Esophagus muscularis mucosa (tissue), 4 donors: ENCODE measurements at regions not wholly inside any gene's neighbourhood (a gene's known extent, or its start where the extent isn't known, plus 50 kb on each side); places are given as distances from the start of the nearest gene placed in this dataset.

Source experiments
- DNase-seq: peaks from one replicate; pipeline ENCODE4 v3.0.0-alpha.2; 2017; ENCODE audit errors: extremely low spot score
- H3K27ac ChIP-seq, 4 donors: fragments of 200-600 bp; sonication (generic); replicated peaks in 1 of 4; 1 replicate in 3 of 4; 2 replicates in 1 of 4; pipeline ENCODE4 v1.5.1; 2016 to 2019; ENCODE audit warnings: mild to moderate bottlenecking in 1 of 4
- H3K27me3 ChIP-seq, 4 donors: fragments of 200-600 bp; sonication (generic); one replicate each; pipeline versions ENCODE4 v1.5.1 to v1.6.0; 2016 to 2019
- H3K36me3 ChIP-seq, 4 donors: fragments of 200-600 bp; sonication (generic); one replicate each; pipeline ENCODE4 v1.5.1; 2016 to 2019
- H3K4me1 ChIP-seq, 4 donors: fragments of 200-600 bp; sonication (generic); one replicate each; pipeline ENCODE4 v1.5.1; 2016 to 2019
- H3K4me3 ChIP-seq, 4 donors: fragments of 200-600 bp; sonication (generic); 1 replicate in 2 of 4; 2 replicates in 2 of 4; pipeline ENCODE4 v1.5.1; 2016 to 2019; ENCODE audit warnings: mild to moderate bottlenecking in 4 of 4, moderate library complexity in 1 of 4
- H3K9me3 ChIP-seq, 4 donors: fragments of 200-600 bp; sonication (generic); 1 replicate in 3 of 4; 2 replicates in 1 of 4; pipeline ENCODE4 v1.5.1; 2016 to 2019
- CTCF ChIP-seq, 3 experiments: fragments of 200-600 bp in 2 of 3; fragments of 450-650 bp in 1 of 3; sonication (generic) in 2 of 3; IDR thresholded peaks; one replicate each; pipeline ENCODE4 v1.5.1; 2017 to 2019; ENCODE audit warnings: antibody characterized with exemption in 3 of 3, mild to moderate bottlenecking in 2 of 3, moderate library complexity in 1 of 3
- EP300 ChIP-seq: sonication (generic); formaldehyde crosslinking; IDR thresholded peaks from one replicate; pipeline ENCODE4 v1.6.1; 2017; ENCODE audit warnings: antibody characterized with exemption
- POLR2A ChIP-seq: fragments of 450-650 bp; IDR thresholded peaks from one replicate; pipeline ENCODE4 v1.6.1; 2017; ENCODE audit warnings: antibody characterized with exemption, moderate library complexity, mild to moderate bottlenecking, low read depth
- POLR2AphosphoS5 ChIP-seq, 2 donors: sonication (generic); formaldehyde crosslinking; IDR thresholded peaks; one replicate each; pipeline ENCODE4 v1.6.1; 2017; ENCODE audit warnings: antibody characterized with exemption in 2 of 2
- WGBS: methylation state at CpG from one replicate; pipeline ENCODE4 v1.1.5; 2018; 5-methylcytosine and 5-hydroxymethylcytosine counted together
- intact Hi-C: fragments of 100-400 bp; cut with DNase I; formaldehyde crosslinking; loops from one replicate; pipeline ENCODE4 v1.15.1; 2023

DNA sequence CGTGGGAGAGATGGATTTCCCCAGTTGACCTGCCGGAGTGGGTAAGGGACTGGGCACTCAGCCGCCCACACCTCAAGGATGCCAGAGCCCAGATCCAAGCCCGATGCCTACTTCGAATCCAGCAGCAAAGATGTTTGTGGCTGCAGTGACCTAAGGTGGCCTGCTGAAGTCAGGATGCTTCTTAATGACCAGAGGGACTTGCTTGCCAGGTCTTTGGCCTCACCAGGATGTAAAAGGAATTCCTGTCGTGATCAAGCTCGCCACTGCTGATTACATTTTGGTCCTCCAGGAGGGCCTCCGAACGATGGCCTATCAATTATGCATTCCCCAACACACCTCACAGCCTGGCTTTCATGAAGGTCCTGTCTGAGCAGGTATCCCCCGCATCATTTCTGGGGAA lies 349.5 kb upstream of the ZMIZ1 start:
- intact Hi-C loops: no loop called here
- H3K27me3 ChIP-seq: no peaks in the 10 kb centered on the region
- peaks cover 7 to 22% (median 20%) of the 10 kb centered on the region in 4 donors for H3K4me1 ChIP-seq
- H3K36me3 ChIP-seq: no peaks in the 10 kb centered on the region
- TF ChIP-seq POLR2A: no peak
- TF ChIP-seq EP300: no peak
- no peak for TF ChIP-seq POLR2AphosphoS5 (IDR thresholded peaks at IDR 0.05)
- no peak for TF ChIP-seq CTCF (IDR thresholded peaks at IDR 0.05)
- WGBS: 91% methylated on average over 10 of the region's 10 CpGs
- no peaks in the 10 kb centered on the region for H3K9me3 ChIP-seq
- H3K4me3 ChIP-seq: no peak overlapping the region
- no peak overlapping the region for H3K27ac ChIP-seq
- DNase-seq: no peak

DNA sequence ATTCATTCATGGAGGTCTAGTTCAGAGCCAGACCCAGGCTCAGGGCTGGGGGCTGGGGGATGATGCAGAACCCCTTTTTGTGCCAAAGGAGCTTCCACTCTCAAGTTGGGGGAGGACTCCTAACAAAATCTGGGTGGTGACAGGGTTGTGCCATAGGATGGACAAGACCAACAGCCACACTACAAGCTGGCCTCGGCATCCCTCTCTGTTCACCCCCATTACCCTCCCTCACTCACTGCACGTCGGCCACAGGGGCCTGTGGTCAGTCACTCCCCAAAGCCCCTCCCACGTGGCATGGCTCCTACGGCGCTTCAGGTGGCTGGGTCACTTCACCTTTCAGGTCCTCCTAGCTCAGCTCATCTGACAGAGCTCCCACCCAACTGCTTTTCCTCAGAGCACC lies 348.7 kb upstream of the ZMIZ1 start:
- intact Hi-C loops: no loop called here
- no peak for TF ChIP-seq POLR2A
- no peak for TF ChIP-seq EP300
- TF ChIP-seq POLR2AphosphoS5 (IDR thresholded peaks at IDR 0.05): no peak
- no peaks in the 10 kb centered on the region for H3K27me3 ChIP-seq
- WGBS: 93% methylated on average over 6 of the region's 6 CpGs
- H3K27ac ChIP-seq: no peak overlapping the region
- H3K36me3 ChIP-seq: no peaks in the 10 kb centered on the region
- H3K4me1 ChIP-seq: peaks cover 7 to 22% (median 20%) of the 10 kb centered on the region in 4 donors
- no peak for DNase-seq
- no peaks in the 10 kb centered on the region for H3K9me3 ChIP-seq
- H3K4me3 ChIP-seq: no peak overlapping the region

- Histone ChIP-seq H3K36me3 (no peaks in the 10 kb centered on the region), H3K4me1 (peaks cover 7 to 22% (median 20%) of the 10 kb centered on the region in 4 donors), H3K27me3 (no peaks in the 10 kb centered on the region), H3K27ac (no peak overlapping the region), H3K9me3 (no peaks in the 10 kb centered on the region), H3K4me3 (no peak overlapping the region)
- WGBS: 86% methylated on average over 1 of the region's 1 CpG
- DNase-seq: no peak
- intact Hi-C loops: no loop called here
- no peak for TF ChIP-seq POLR2A
- no peak for TF ChIP-seq EP300
- no peak for TF ChIP-seq CTCF (IDR thresholded peaks at IDR 0.05)
- TF ChIP-seq POLR2AphosphoS5 (IDR thresholded peaks at IDR 0.05): no peak
These were observed 347.5 kb upstream of the ZMIZ1 start for GRCh38 chr10:78721231-78721630.

DNA sequence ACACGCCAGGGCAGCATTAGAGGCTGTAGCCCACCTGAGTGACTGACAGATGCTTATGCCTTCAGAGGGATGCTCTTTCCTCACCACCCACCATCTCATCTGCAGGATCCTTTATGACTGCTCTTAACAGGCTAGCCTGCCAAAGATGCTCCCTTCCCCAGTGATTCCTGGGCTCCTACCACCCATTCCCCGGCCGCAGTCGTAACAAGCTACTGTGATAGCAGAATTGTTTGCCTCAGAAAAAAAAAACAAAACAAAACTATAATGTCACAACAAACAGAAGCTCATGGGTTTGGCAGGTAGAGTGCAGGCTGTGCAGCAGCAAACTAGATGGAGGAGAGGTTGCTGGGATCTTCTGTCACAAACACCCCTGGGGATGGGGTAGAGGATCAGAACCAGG lies 343.9 kb upstream of the ZMIZ1 start:
- Histone ChIP-seq H3K27ac (no peak overlapping the region), H3K9me3 (no peaks in the 10 kb centered on the region), H3K36me3 (no peaks in the 10 kb centered on the region), H3K27me3 (no peaks in the 10 kb centered on the region), H3K4me1 (peaks cover 10 to 17% (median 14%) of the 10 kb centered on the region in 4 donors), H3K4me3 (no peak overlapping the region)
- 95% methylated on average over 4 of the region's 4 CpGs for WGBS
- TF ChIP-seq POLR2A (no peak), EP300 (no peak), CTCF (IDR thresholded peaks at IDR 0.05) (no peak), POLR2AphosphoS5 (IDR thresholded peaks at IDR 0.05) (no peak)
- no peak for DNase-seq
- intact Hi-C loops: no loop called here

DNA sequence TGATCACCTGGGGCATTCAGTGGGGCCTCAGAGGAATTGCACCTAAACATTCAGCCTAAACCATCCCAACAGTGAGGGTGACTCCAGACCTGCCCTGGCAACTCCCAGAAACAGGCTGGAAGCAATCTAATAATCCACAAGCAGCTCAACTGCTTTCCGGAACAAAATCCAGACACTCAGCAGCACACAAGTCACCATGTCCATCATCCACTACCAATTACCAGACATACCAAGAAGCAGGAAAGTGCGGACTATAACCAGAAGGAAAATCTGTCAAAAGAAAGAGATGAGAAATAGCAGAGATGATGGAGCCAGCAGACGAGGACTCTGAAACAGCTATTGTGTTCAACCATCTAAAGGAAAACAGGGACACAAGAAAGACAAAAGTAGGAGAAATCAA lies 342.6 kb upstream of the ZMIZ1 start:
- no peaks in the 10 kb centered on the region for H3K9me3 ChIP-seq
- no peak overlapping the region for H3K4me3 ChIP-seq
- peaks cover 10 to 17% (median 14%) of the 10 kb centered on the region in 4 donors for H3K4me1 ChIP-seq
- H3K27ac ChIP-seq: no peak overlapping the region
- H3K36me3 ChIP-seq: no peaks in the 10 kb centered on the region
- DNase-seq: no peak
- intact Hi-C loops: no loop called here
- H3K27me3 ChIP-seq: no peaks in the 10 kb centered on the region
- 94% methylated on average over 3 of the region's 3 CpGs for WGBS
- TF ChIP-seq EP300 (no peak), POLR2AphosphoS5 (IDR thresholded peaks at IDR 0.05) (no peak), CTCF (IDR thresholded peaks at IDR 0.05) (no peak)
